Pancreas (tissue), 10 donors: ENCODE measurements at regions not wholly inside any gene's neighbourhood (a gene's known extent, or its start where the extent isn't known, plus 50 kb on each side); places are given as distances from the start of the nearest gene placed in this dataset.

Experiments used
- ATAC-seq, 4 donors: fragments of 200-7000 bp; cut with Tn5 transposase; one replicate each; pipeline versions ENCODE4 v1.8.0 to v1.9.1; 2020; ENCODE audit warnings: mild to moderate bottlenecking in 4 of 4, moderate library complexity in 4 of 4
- DNase-seq, 6 donors: peaks; one replicate each; pipeline ENCODE4 v3.0.0-alpha.2; 2020
- FAIRE-seq: peaks from 2 replicates; lab custom pipeline; 2012; peaks lifted over from hg19 to GRCh38; lab: Jason Lieb, UNC
- H3K27ac ChIP-seq, 4 donors: fragments of 200-600 bp; sonication (generic); 1 replicate in 3 of 4; 2 replicates in 1 of 4; pipeline versions ENCODE4 v1.5.0 to v1.8.0; 2020
- H3K27me3 ChIP-seq, 4 donors: fragments of 200-600 bp; one replicate each; pipeline ENCODE4 v1.8.0; 2021
- H3K36me3 ChIP-seq, 3 donors: fragments of 200-600 bp; sonication (generic) in 1 of 3; one replicate each; pipeline versions ENCODE4 v1.5.0 to v1.8.0; 2020 to 2021
- H3K4me1 ChIP-seq, 3 donors: fragments of 200-600 bp; one replicate each; pipeline ENCODE4 v1.8.0; 2021
- H3K4me3 ChIP-seq, 4 donors: fragments of 200-600 bp; sonication (generic) in 2 of 4; one replicate each; pipeline versions ENCODE4 v1.5.0 to v1.8.0; 2020 to 2021
- H3K9me3 ChIP-seq, 4 donors: fragments of 200-600 bp; one replicate each; pipeline ENCODE4 v1.8.0; 2021
- WGBS, 2 donors: extraction: QIAGEN DNeasy Blood & Tissue Kit; methylation state at CpG; one replicate each; pipeline ENCODE4 v1.1.7; 2013; 5-methylcytosine and 5-hydroxymethylcytosine counted together
- intact Hi-C, 3 donors: fragments of 100-400 bp; cut with DNase I; formaldehyde crosslinking; loops; one replicate each; pipeline versions ENCODE4 v1.11.1 to v1.14.2; 2022
- TF ChIP-seq, protein P1 (sequence below), 4 donors: fragments of 200-600 bp; sonication (generic) in 3 of 4; IDR thresholded peaks; one replicate each; pipeline versions ENCODE4 v1.5.0 to v1.8.0; 2021; ENCODE audit warnings: antibody characterized with exemption in 4 of 4
- donor health status: healthy with polysubstance abuse.
- donor health status: DM: no; HTN: no; CAD: no; lungs with moderate emphysema.
- donor health status: DM: no; HTN: no; CAD: no.
- donor health status: control.
- donor health status: control.
- donor health status: Bipolar disorder and iron deficiency.
- donor health status: DM: yes; HTN: yes; CAD: no.
- donor health status: DM: no; HTN: no; CAD: no.
- donor health status: DM: no; HTN: no; CAD: no.
- donor health status: DM: yes; HTN: yes; CAD: no.

DNA sequence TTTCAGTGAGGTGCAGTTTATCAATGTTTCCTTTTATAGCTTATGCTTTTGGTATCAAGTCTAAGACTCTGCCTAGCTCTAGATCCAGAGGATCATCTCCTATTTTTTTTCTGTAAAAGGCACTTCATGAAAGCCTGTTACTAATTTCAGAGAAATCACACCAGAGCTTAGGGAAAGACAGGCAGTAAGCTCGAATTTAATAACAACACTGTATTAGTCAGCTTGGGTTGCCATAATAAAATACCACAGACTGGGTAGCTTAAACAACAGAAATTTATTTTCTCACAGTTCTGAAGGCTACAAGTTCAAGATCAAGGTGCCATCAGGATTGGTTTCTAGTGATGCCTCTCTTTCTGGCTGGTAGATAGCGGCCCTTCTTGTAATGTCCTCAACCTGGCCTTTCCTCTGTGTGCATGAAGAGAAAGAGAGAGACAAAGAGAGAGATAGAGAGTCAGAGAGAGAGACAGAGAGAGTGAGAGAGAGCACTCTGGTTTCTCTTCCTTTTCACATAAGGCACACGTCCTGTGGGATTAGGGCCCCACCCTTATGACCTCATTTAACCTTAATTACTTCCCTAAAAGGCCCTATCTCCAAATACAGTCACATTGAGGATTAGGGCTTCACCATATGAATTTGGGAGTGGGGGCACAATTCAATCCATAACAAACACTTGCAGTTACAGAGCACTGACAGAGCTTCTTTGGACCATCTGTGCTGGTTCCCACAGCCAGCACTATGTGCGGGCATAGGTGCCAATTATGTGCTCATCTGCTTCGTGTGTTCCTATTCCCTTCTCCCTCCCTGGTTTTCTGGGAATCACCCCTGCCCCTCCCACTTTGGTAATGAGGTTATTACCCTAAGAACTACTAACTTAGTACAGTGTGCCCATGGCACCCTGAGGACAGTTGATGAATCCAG, 114.8 kb upstream of the MED14 start:
- 61 to 64% methylated on average over 5 of the region's 5 CpGs for WGBS, 2 donors
- TF ChIP-seq, protein P1, sequence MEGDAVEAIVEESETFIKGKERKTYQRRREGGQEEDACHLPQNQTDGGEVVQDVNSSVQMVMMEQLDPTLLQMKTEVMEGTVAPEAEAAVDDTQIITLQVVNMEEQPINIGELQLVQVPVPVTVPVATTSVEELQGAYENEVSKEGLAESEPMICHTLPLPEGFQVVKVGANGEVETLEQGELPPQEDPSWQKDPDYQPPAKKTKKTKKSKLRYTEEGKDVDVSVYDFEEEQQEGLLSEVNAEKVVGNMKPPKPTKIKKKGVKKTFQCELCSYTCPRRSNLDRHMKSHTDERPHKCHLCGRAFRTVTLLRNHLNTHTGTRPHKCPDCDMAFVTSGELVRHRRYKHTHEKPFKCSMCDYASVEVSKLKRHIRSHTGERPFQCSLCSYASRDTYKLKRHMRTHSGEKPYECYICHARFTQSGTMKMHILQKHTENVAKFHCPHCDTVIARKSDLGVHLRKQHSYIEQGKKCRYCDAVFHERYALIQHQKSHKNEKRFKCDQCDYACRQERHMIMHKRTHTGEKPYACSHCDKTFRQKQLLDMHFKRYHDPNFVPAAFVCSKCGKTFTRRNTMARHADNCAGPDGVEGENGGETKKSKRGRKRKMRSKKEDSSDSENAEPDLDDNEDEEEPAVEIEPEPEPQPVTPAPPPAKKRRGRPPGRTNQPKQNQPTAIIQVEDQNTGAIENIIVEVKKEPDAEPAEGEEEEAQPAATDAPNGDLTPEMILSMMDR (IDR thresholded peaks at IDR 0.05): no peak
- Histone ChIP-seq H3K36me3 (no peaks in the 10 kb centered on the region), H3K9me3 (no peaks in the 10 kb centered on the region), H3K4me1 (no peaks in the 10 kb centered on the region), H3K4me3 (no peak overlapping the region), H3K27me3 (peaks cover 0 to 4% (median 2%) of the 10 kb centered on the region in 4 donors), H3K27ac (no peak overlapping the region)
- no peak for FAIRE-seq
- intact Hi-C loops: no loop called here
- ATAC-seq: no peak
- no peak for DNase-seq

DNA sequence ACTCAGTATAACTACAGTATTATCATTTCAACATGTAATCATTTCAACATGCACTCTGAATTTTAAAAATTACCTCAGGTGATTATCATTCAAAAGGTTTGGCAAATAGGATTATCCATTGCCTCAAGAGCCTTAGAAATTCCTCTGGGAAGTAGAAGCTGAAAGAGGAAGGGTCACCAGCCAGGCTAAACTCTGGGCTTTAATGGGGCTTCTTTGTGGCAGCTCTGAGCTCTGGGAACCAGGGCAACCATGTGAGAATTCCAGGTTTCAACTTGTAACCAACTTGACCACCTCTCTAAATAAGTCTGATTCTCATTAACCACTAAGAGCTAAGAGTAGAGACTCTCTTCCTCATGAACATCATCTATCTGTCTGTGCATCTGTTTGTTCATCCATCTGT, 117.2 kb upstream of the MED14 start:
- intact Hi-C loops: no loop called here
- Histone ChIP-seq H3K36me3 (no peaks in the 10 kb centered on the region), H3K27ac (no peak overlapping the region), H3K4me3 (no peak overlapping the region), H3K9me3 (no peaks in the 10 kb centered on the region), H3K27me3 (peaks cover 0 to 4% (median 2%) of the 10 kb centered on the region in 4 donors), H3K4me1 (no peaks in the 10 kb centered on the region)
- FAIRE-seq (no peak), DNase-seq (no peak), ATAC-seq (no peak)
- TF ChIP-seq, protein P1 (IDR thresholded peaks at IDR 0.05): no peak

DNA sequence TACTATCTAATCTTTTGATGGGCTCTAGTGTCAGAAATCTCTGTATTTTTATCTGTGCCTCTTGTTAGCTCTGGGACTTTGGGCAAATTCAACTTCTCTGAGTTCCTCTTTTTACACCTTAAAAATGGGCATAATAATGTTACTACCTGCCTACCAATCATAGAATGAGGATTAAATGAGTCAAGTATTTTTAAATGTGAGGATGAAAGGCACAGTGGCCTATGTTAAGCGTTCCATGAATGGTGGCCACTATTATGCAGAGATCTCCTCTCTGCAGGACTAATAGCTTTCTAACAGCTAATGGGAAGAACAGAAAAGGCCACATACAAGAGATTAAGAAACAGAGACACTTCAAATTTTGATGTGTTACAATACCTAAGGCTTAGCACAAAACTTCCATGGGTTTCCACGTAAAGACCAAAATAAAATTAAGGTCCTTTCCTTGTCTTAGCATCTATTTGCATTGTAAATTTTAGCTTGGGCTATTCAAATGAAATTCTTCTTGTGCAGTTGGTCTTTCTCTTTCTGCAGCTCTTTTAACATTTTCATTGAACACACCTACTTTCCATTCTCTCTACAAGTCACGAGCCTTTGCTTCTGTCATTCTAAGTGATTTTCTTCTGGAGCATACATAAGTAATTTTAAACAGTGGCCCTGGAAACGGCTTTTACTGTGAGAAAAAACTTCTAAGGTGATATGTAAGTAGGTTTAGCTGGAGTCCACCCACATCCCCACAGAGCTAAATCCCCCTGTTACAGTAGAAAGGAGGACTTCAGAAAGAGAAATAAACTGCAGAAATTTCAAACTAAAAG, 117.9 kb upstream of the MED14 start:
- FAIRE-seq (no peak), ATAC-seq (no peak), DNase-seq (no peak)
- H3K27me3 ChIP-seq: peaks cover 0 to 7% (median 2%) of the 10 kb centered on the region in 4 donors
- H3K9me3 ChIP-seq: no peaks in the 10 kb centered on the region
- TF ChIP-seq, protein P1 (IDR thresholded peaks at IDR 0.05): no peak
- H3K27ac ChIP-seq: no peak overlapping the region
- H3K4me3 ChIP-seq: no peak overlapping the region
- no peaks in the 10 kb centered on the region for H3K4me1 ChIP-seq
- no peaks in the 10 kb centered on the region for H3K36me3 ChIP-seq
- WGBS, 2 donors: 27 to 57% methylated on average over 4 of the region's 4 CpGs
- intact Hi-C loops: no loop called here

DNA sequence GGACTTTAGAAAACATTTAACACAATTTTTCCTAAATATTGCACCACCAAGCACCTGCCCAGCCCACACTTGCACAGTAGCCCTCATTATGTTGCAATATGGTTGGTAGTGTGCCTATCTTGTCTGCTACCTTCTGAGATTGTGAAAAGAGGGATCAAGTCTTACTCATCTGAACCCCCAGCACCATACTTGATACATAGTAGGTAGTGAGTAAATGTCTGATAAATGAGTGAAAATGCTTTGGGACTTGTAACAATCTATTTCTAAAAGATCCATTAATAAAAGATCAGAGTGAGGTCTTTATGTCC, 118.4 kb upstream of the MED14 start:
- Histone ChIP-seq H3K27ac (no peak overlapping the region), H3K27me3 (peaks cover 0 to 7% (median 2%) of the 10 kb centered on the region in 4 donors), H3K9me3 (no peaks in the 10 kb centered on the region), H3K4me1 (no peaks in the 10 kb centered on the region), H3K4me3 (no peak overlapping the region), H3K36me3 (no peaks in the 10 kb centered on the region)
- DNase-seq (no peak), FAIRE-seq (no peak), ATAC-seq (no peak)
- TF ChIP-seq, protein P1 (IDR thresholded peaks at IDR 0.05): no peak
- intact Hi-C loops: no loop called here
